H9 (cell line): ENCODE measurements at regions not wholly inside any gene's neighbourhood (a gene's known extent, or its start where the extent isn't known, plus 50 kb on each side); places are given as distances from the start of the nearest gene placed in this dataset.

Experiments
- DNase-seq: peaks from one replicate; pipeline ENCODE4 v3.0.0-alpha.2; 2017
- H2AFZ ChIP-seq: one replicate; pipeline ENCODE4 v1.6.1; 2013; ENCODE audit warnings: mild to moderate bottlenecking, low read length, control low read depth, moderate library complexity
- H2AK5ac ChIP-seq: 2 replicates; pipeline ENCODE4 v1.6.1; 2013; ENCODE audit warnings: low read length, control low read depth, mixed read lengths; ENCODE audit not compliant: insufficient read length
- H2BK120ac ChIP-seq: one replicate; pipeline ENCODE4 v1.6.1; 2013; ENCODE audit warnings: low read depth, mild to moderate bottlenecking, low read length, control low read depth, inconsistent platforms; ENCODE audit not compliant: poor library complexity, severe bottlenecking
- H2BK12ac ChIP-seq: 2 replicates; pipeline ENCODE4 v1.6.1; 2013; ENCODE audit warnings: low read length, control low read depth, mixed read lengths, low read depth; ENCODE audit not compliant: insufficient read length
- H2BK15ac ChIP-seq: 2 replicates; pipeline ENCODE4 v1.6.1; 2013; ENCODE audit warnings: low read depth, low read length, control low read depth
- H2BK20ac ChIP-seq: one replicate; pipeline ENCODE4 v1.6.1; 2013; ENCODE audit warnings: low read depth, mild to moderate bottlenecking, low read length, control low read depth, inconsistent platforms; ENCODE audit not compliant: poor library complexity, severe bottlenecking
- H2BK5ac ChIP-seq: 2 replicates; pipeline ENCODE4 v1.6.1; 2013; ENCODE audit warnings: low read length, control low read depth, mixed read lengths; ENCODE audit not compliant: insufficient read length
- H3K14ac ChIP-seq: 2 replicates; pipeline ENCODE4 v1.6.1; 2013; ENCODE audit warnings: low read length, control low read depth; ENCODE audit not compliant: insufficient read depth
- H3K18ac ChIP-seq: 2 replicates; pipeline ENCODE4 v1.6.1; 2013; ENCODE audit warnings: low read depth, mild to moderate bottlenecking, mixed read lengths, low read length, control low read depth; ENCODE audit not compliant: insufficient read length
- H3K23ac ChIP-seq: 2 replicates; pipeline ENCODE4 v1.6.1; 2013; ENCODE audit warnings: low read length, control low read depth, mixed read lengths, low read depth; ENCODE audit not compliant: insufficient read length
- H3K23me2 ChIP-seq: 2 replicates; pipeline ENCODE4 v1.6.1; 2013; ENCODE audit warnings: low read depth, mild to moderate bottlenecking, mixed read lengths, low read length, control low read depth; ENCODE audit not compliant: insufficient read length, poor library complexity, severe bottlenecking
- H3K27ac ChIP-seq: 2 replicates; pipeline ENCODE4 v1.5.1; 2013; ENCODE audit warnings: low read length, control low read depth, mixed read lengths, low read depth; ENCODE audit not compliant: insufficient read length
- H3K27me3 ChIP-seq: 2 replicates; pipeline ENCODE4 v1.6.1; 2013; ENCODE audit warnings: low read length, control low read depth, inconsistent platforms; ENCODE audit not compliant: insufficient read depth
- H3K4ac ChIP-seq: 2 replicates; pipeline ENCODE4 v1.6.1; 2013; ENCODE audit warnings: low read depth, mild to moderate bottlenecking, control low read depth, inconsistent platforms, low read length, moderate library complexity
- H3K4me1 ChIP-seq: 2 replicates; pipeline ENCODE4 v1.6.1; 2013; ENCODE audit warnings: low read length, control low read depth, inconsistent platforms; ENCODE audit not compliant: insufficient read depth
- H3K4me2 ChIP-seq: 2 replicates; pipeline ENCODE4 v1.6.1; 2013; ENCODE audit warnings: low read length, control low read depth, mixed read lengths; ENCODE audit not compliant: insufficient read length, insufficient read depth
- H3K56ac ChIP-seq: 2 replicates; pipeline ENCODE4 v1.6.1; 2013; ENCODE audit warnings: low read depth, mild to moderate bottlenecking, mixed read lengths, low read length, control low read depth; ENCODE audit not compliant: insufficient read length
- H3K79me1 ChIP-seq: 2 replicates; pipeline ENCODE4 v1.6.1; 2013; ENCODE audit warnings: low read depth, mild to moderate bottlenecking, moderate library complexity, low read length, control low read depth, inconsistent platforms; ENCODE audit not compliant: insufficient read depth, poor library complexity, severe bottlenecking
- H3K79me2 ChIP-seq: 2 replicates; pipeline ENCODE4 v1.6.1; 2013; ENCODE audit warnings: low read length, control low read depth, inconsistent platforms; ENCODE audit not compliant: insufficient read depth
- H3K9ac ChIP-seq: 2 replicates; pipeline ENCODE4 v1.6.1; 2013; ENCODE audit warnings: low read length, control low read depth, mixed read lengths; ENCODE audit not compliant: insufficient read length; ENCODE audit errors: extremely low read depth
- H3K9me3 ChIP-seq: one replicate; pipeline ENCODE4 v1.6.1; 2013; ENCODE audit warnings: low read depth, low read length, inconsistent platforms; ENCODE audit not compliant: control insufficient read depth
- H3T11ph ChIP-seq: one replicate; pipeline ENCODE4 v1.6.1; 2013; ENCODE audit warnings: mild to moderate bottlenecking, low read length, control low read depth, inconsistent platforms
- H4K20me1 ChIP-seq: one replicate; pipeline ENCODE4 v1.6.1; 2013; ENCODE audit not compliant: control insufficient read depth, insufficient read length, insufficient read depth
- H4K5ac ChIP-seq: 2 replicates; pipeline ENCODE4 v1.6.1; 2013; ENCODE audit warnings: low read depth, mild to moderate bottlenecking, mixed read lengths, low read length, control low read depth; ENCODE audit not compliant: insufficient read length
- H4K8ac ChIP-seq: replicated peaks from 2 replicates; pipeline ENCODE4 v1.6.1; 2013; ENCODE audit warnings: low read length, control low read depth, mixed read lengths, low read depth; ENCODE audit not compliant: insufficient read length
- H4K91ac ChIP-seq: 2 replicates; pipeline ENCODE4 v1.6.1; 2013; ENCODE audit warnings: low read depth, mild to moderate bottlenecking, moderate library complexity, mixed read lengths, low read length, control low read depth; ENCODE audit not compliant: insufficient read length
- H3K27ac Mint-ChIP-seq, 3 experiments: 2 replicates in 2 of 3; 3 replicates in 1 of 3; pipeline ENCODE4 v1.8.0; 2020 to 2021; ENCODE audit warnings: mixed read lengths in 3 of 3, mild to moderate bottlenecking in 1 of 3, moderate library complexity in 1 of 3
- H3K27me3 Mint-ChIP-seq: 2 replicates; pipeline ENCODE4 v1.8.0; 2021; ENCODE audit warnings: low read depth, mild to moderate bottlenecking, moderate library complexity, mixed read lengths
- H3K36me3 Mint-ChIP-seq, 3 experiments: 2 replicates in 2 of 3; 3 replicates in 1 of 3; pipeline ENCODE4 v1.8.0; 2020 to 2021; ENCODE audit warnings: low read depth in 3 of 3, mixed read lengths in 3 of 3; ENCODE audit not compliant: insufficient read depth in 1 of 3
- H3K4me1 Mint-ChIP-seq, 2 experiments: 2 replicates each; pipeline ENCODE4 v1.8.0; 2020; ENCODE audit warnings: mixed read lengths in 2 of 2
- H3K4me3 Mint-ChIP-seq, 2 experiments: 2 replicates in 1 of 2; 3 replicates in 1 of 2; pipeline ENCODE4 v1.8.0; 2020 to 2021; ENCODE audit warnings: mild to moderate bottlenecking in 2 of 2, mixed read lengths in 2 of 2, moderate library complexity in 1 of 2
- H3K9me3 Mint-ChIP-seq, 2 experiments: 2 replicates in 1 of 2; 3 replicates in 1 of 2; pipeline ENCODE4 v1.8.0; 2020; ENCODE audit warnings: mild to moderate bottlenecking in 2 of 2, mixed read lengths in 2 of 2, moderate library complexity in 1 of 2
- CTCF ChIP-seq: fragments of 200-600 bp; sonication (generic); conservative IDR thresholded peaks from 3 replicates; pipeline ENCODE4 v1.8.0; 2021; ENCODE audit warnings: antibody characterized with exemption, mild to moderate bottlenecking
- WGBS: extraction: QIAGEN DNeasy Blood & Tissue Kit; methylation state at CpG from one replicate; pipeline ENCODE4 v1.1.7; 2013; ENCODE audit warnings: missing lambda C conversion rate, low lambda C conversion rate, mixed read lengths; ENCODE audit not compliant: insufficient read length; ENCODE audit errors: extremely low coverage; 5-methylcytosine and 5-hydroxymethylcytosine counted together

- no peak overlapping the region for H2AFZ ChIP-seq
- H3K4me1 ChIP-seq = no peaks in the 10 kb centered on the region
- no peak overlapping the region for H2AK5ac ChIP-seq
- peaks cover 0 to 6% of the 10 kb centered on the region in 2 experiments; a peak in 2 of 4 replicates for H3K4me1 Mint-ChIP-seq
- no peak for DNase-seq
- H3K79me2 ChIP-seq = no peaks in the 10 kb centered on the region
- H4K8ac ChIP-seq = no peak overlapping the region
- H3K4me2 ChIP-seq = no peak overlapping the region
- H3K4me3 Mint-ChIP-seq = no peak overlapping the region
- H2BK20ac ChIP-seq = no peak overlapping the region
- H3K23ac ChIP-seq = no peak overlapping the region
- no peak for TF ChIP-seq CTCF
- no CpG with 5 or more reads among the region's 3 CpGs for WGBS
- H3K36me3 Mint-ChIP-seq = no peaks in the 10 kb centered on the region; a peak in 1 of 7 replicates
- no peaks in the 10 kb centered on the region for H3K27me3 ChIP-seq
- no peaks in the 10 kb centered on the region; a peak in 1 of 5 replicates for H3K9me3 Mint-ChIP-seq
- H3K27ac ChIP-seq = no peak overlapping the region
- no peak overlapping the region for H4K91ac ChIP-seq
- H3K79me1 ChIP-seq = no peaks in the 10 kb centered on the region
- H3K27ac Mint-ChIP-seq = no peak overlapping the region
- no peak overlapping the region for H3K9ac ChIP-seq
- H3K56ac ChIP-seq = no peak overlapping the region
- no peak overlapping the region for H3K4ac ChIP-seq
- no peak overlapping the region for H3T11ph ChIP-seq
- no peak overlapping the region for H2BK5ac ChIP-seq
- no peaks in the 10 kb centered on the region for H4K20me1 ChIP-seq
- H3K27me3 Mint-ChIP-seq = no peaks in the 10 kb centered on the region
- H2BK120ac ChIP-seq = no peak overlapping the region
- no peaks in the 10 kb centered on the region for H3K9me3 ChIP-seq
- no peak overlapping the region for H4K5ac ChIP-seq
- H3K18ac ChIP-seq = no peak overlapping the region
- H3K23me2 ChIP-seq = no peaks in the 10 kb centered on the region
- H3K14ac ChIP-seq = no peak overlapping the region
- no peak overlapping the region for H2BK15ac ChIP-seq
- H2BK12ac ChIP-seq = no peak overlapping the region
These were observed 914.5 kb upstream of the FAT3 start for GRCh38 chr11:91310085-91310484.
